ENCODE measurements at regions not wholly inside any gene's neighbourhood (a gene's known extent, or its start where the extent isn't known, plus 50 kb on each side); places are given as distances from the start of the nearest gene placed in this dataset.

DNA sequence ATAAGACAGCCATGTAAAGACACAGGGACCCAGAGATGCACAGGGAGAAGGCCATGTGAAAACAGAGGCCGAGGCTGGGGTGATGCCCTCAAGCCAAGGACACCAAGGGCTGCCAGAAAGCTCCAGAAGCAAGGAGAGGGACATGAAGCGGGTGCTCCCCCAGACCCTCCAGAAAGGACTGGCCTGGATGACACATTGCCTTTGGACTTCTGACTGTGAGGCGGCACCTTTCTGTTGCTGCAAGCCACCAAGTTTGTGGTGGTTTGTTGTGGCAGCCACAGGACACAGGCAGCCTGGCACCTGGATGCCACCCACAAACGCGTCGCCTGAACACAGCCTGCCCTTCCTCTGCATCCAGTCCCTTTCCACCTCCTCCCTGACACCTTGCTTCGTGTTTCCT lies 67.1 kb downstream of the RHOB start:
- Mint-ChIP-seq H3K27ac (no peak overlapping the region), H3K9me3 (peaks cover 6% of the 10 kb centered on the region), H3K4me3 (no peak overlapping the region), H3K36me3 (no peaks in the 10 kb centered on the region), H3K27me3 (no peaks in the 10 kb centered on the region), H3K4me1 (ENCODE audit: unreplicated experiment) (peaks cover 18% of the 10 kb centered on the region)
- no peak for DNase-seq (ENCODE audit: extremely low spot score, unreplicated experiment)
- TF ChIP-seq, protein P1, sequence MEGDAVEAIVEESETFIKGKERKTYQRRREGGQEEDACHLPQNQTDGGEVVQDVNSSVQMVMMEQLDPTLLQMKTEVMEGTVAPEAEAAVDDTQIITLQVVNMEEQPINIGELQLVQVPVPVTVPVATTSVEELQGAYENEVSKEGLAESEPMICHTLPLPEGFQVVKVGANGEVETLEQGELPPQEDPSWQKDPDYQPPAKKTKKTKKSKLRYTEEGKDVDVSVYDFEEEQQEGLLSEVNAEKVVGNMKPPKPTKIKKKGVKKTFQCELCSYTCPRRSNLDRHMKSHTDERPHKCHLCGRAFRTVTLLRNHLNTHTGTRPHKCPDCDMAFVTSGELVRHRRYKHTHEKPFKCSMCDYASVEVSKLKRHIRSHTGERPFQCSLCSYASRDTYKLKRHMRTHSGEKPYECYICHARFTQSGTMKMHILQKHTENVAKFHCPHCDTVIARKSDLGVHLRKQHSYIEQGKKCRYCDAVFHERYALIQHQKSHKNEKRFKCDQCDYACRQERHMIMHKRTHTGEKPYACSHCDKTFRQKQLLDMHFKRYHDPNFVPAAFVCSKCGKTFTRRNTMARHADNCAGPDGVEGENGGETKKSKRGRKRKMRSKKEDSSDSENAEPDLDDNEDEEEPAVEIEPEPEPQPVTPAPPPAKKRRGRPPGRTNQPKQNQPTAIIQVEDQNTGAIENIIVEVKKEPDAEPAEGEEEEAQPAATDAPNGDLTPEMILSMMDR (conservative IDR thresholded peaks at IDR 0.05), result no peak

DNA sequence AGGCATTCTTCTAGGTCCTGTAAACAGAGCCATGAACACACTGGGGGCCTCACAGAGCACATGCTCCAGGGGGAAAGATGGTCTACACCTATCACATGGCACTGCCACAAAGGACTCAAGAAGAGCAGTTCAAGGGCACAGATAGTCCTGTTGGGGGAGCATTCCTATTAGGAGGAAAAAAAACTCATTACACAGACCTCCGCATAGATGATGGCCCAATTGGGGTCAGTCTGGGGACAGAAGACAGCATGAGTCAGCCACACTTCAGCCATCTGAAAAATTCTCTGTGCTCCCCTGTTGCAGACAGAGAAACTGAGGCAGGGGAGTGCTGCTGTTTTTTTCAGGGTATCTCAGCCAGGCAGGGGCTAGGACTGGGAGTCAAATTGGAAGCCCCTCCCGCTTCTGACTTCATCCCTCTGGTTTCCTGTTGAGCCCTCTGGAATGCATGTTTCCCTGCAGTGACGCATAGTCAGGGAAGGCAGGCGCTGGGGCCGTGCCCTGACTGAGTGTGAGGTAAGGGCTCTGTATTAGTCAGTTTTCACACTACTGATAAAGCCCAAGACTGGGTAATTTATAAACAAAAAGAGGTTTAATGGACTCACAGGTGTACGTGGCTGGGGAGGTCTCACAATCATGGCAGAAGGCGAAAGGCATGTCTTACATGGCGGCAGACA lies 67.9 kb downstream of the RHOB start:
- no peak for DNase-seq (ENCODE audit: extremely low spot score, unreplicated experiment)
- peaks cover 15% of the 10 kb centered on the region for H3K4me1 Mint-ChIP-seq (ENCODE audit: unreplicated experiment)
- no peaks in the 10 kb centered on the region for H3K27me3 Mint-ChIP-seq
- peaks cover 6% of the 10 kb centered on the region for H3K9me3 Mint-ChIP-seq
- TF ChIP-seq, protein P1 (conservative IDR thresholded peaks at IDR 0.05), result no peak
- no peak overlapping the region for H3K4me3 Mint-ChIP-seq
- H3K36me3 Mint-ChIP-seq, result no peaks in the 10 kb centered on the region
- no peak overlapping the region for H3K27ac Mint-ChIP-seq

DNA sequence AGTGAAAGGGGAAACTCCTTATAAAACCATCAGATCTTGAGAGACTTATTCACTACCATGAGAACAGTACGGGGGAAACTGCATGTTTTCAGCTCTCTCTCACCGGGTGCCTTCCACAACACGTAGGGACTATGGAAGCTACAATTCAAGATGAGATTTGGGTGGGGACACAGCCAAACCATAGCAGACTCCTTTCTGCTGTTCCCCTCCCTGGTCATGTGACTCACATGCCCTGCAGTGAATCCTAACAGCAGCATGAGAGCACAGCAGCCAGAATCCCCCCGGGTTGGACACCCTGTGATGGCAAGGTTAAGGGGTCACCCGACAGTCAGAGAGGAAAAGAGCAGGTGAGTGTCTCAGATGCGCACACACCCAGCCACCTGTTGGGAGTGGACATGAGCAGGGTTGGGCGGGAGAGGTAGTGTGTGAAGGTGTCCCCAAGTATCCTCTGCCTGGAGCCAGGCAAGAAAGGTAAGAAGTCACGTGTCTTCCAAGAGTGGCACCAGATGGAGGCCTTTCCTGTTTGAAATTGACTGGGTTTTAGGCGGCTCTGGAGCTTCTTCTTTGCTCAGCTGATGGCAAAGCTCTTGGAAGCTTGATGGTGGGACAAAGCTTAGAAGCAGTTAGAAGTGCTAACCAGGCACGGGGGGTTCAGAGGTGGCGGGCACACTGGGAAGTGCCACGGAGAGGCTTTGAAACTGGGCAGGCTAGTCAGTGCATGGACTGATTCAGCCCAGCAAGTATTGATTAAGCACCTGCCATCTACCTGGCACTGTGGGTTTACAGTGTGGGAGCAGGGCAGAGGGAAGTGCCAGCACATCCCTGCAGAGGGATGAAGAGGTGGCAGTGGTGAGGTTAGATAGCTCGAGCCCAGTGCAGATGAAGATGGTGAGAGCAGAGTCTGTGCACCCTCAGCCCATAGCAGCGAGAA lies 68.7 kb downstream of the RHOB start:
- peaks cover 6% of the 10 kb centered on the region for H3K9me3 Mint-ChIP-seq
- TF ChIP-seq, protein P1 (conservative IDR thresholded peaks at IDR 0.05), result no peak
- H3K27me3 Mint-ChIP-seq, result no peaks in the 10 kb centered on the region
- no peak overlapping the region for H3K27ac Mint-ChIP-seq
- no peaks in the 10 kb centered on the region for H3K36me3 Mint-ChIP-seq
- peaks cover 13% of the 10 kb centered on the region for H3K4me1 Mint-ChIP-seq (ENCODE audit: unreplicated experiment)
- no peak overlapping the region for H3K4me3 Mint-ChIP-seq
- no peak for DNase-seq (ENCODE audit: extremely low spot score, unreplicated experiment)

DNA sequence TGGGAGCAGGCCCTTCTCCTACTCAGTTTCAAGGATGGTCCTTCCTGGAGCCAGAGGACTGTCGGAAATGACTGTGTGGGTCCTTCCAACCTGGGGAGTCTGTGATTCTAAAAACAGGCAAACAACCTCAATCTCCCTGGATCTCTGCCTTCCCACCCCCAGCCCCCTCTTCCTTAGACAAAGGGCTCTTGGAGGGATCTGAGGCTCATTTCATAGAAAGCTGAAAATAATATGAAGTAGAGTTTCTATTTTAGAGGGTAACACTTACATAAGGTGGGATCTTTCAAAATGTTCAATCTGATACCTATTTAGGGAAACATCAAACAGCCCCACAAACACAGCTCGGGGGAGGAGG lies 69.4 kb downstream of the RHOB start:
- TF ChIP-seq, protein P1 (conservative IDR thresholded peaks at IDR 0.05), result no peak
- H3K4me1 Mint-ChIP-seq (ENCODE audit: unreplicated experiment), result peaks cover 9% of the 10 kb centered on the region

DNA sequence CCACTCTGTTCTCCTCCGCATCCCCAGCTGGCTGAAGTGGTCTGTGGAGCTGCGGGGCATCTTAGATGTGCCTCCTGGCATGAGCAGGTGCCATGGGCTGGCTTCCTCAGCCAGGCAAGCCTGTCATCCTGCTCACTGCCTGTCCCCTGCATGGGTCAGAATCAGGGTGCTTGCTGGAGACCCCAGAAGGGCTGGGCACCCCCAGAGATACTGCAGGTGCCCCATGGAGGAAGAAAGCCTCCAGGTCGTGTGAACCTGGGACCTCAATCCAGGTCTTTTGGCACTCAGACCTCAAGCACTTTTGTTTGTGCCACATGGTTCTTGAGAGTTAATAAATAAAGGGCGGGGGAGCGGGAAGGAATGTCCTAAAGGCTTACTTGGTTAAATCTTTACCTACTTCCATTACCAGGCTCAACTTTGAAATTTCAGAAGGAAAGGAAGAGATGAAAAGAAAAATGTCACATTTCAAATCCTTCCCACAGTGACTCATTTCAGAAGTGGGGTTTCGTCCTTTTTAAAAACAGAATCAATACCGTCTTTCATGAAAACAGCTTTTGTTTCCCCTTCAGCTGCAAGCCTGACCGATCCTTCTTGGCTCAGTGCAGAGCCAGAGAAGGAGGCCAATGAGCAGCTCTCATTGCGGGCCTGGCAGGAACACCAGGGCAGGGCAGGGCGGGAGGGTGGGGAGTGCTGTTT lies 69.9 kb downstream of the RHOB start:
- H3K4me3 Mint-ChIP-seq, result no peak overlapping the region
- no peaks in the 10 kb centered on the region for H3K27me3 Mint-ChIP-seq
- DNase-seq (ENCODE audit: extremely low spot score, unreplicated experiment), result no peak
- H3K4me1 Mint-ChIP-seq (ENCODE audit: unreplicated experiment), result peaks cover 4% of the 10 kb centered on the region
- H3K36me3 Mint-ChIP-seq, result no peaks in the 10 kb centered on the region
- TF ChIP-seq, protein P1 (conservative IDR thresholded peaks at IDR 0.05), result no peak
- H3K9me3 Mint-ChIP-seq, result peaks cover 6% of the 10 kb centered on the region
- peak overlapping the region; percentile 26 for H3K27ac Mint-ChIP-seq

More for the DNA sequence above, 69.4 kb downstream of the RHOB start:
- H3K27me3 Mint-ChIP-seq, result no peaks in the 10 kb centered on the region
- peak overlapping the region; percentile 26 for H3K27ac Mint-ChIP-seq
- H3K9me3 Mint-ChIP-seq, result peaks cover 6% of the 10 kb centered on the region
- DNase-seq (ENCODE audit: extremely low spot score, unreplicated experiment), result no peak
- H3K36me3 Mint-ChIP-seq, result no peaks in the 10 kb centered on the region
- no peak overlapping the region for H3K4me3 Mint-ChIP-seq
